Endothelial cell of umbilical vein (primary cell): ENCODE measurements at regions not wholly inside any gene's neighbourhood (a gene's known extent, or its start where the extent isn't known, plus 50 kb on each side); places are given as distances from the start of the nearest gene placed in this dataset.

Experiments
- BruUV-seq: library from RNA; stranded (reverse); fragments of 400-500 nt; replicated peaks from 2 replicates; lab custom pipeline; 2021; lab: Mats Ljungman, UMichigan
- CTCF ChIA-PET: fragments of 300-600, 350-600 bp; sonication (Branson Sonifier 250); formaldehyde crosslinking; loops from one replicate; lab custom pipeline; 2021; ENCODE audit warnings: antibody characterized with exemption, inconsistent platforms; lab: Charles Lee
- POLR2A ChIA-PET: fragments of 300-600, 350-600 bp; sonication (Branson Sonifier 250); formaldehyde crosslinking; loops from one replicate; lab custom pipeline; 2021; ENCODE audit warnings: antibody characterized with exemption, inconsistent platforms; lab: Charles Lee
- DNase-seq: peaks from one replicate; pipeline ENCODE4 v3.0.0-alpha.2; 2011; ENCODE audit warnings: low read depth, low spot score
- FAIRE-seq: peaks from 2 replicates; lab custom pipeline; 2011; peaks lifted over from hg19 to GRCh38; lab: Jason Lieb, UNC
- H2AFZ ChIP-seq: 2 replicates; pipeline ENCODE4 v1.6.0; 2012; ENCODE audit warnings: low read depth, low read length, control low read depth, inconsistent platforms
- H3K27ac ChIP-seq: 2 replicates; pipeline ENCODE4 v1.5.1; 2011; ENCODE audit warnings: low read depth, mild to moderate bottlenecking, control low read depth, low read length, moderate library complexity; ENCODE audit not compliant: insufficient read depth
- H3K27me3 ChIP-seq, 2 experiments: 2 replicates each; pipeline versions ENCODE4 v1.6.0 to v1.6.1; 2011; ENCODE audit warnings: low read length in 2 of 2, mixed read lengths in 1 of 2; ENCODE audit not compliant: control insufficient read depth in 2 of 2, insufficient read depth in 2 of 2
- H3K36me3 ChIP-seq, 2 experiments: 2 replicates in 1 of 2; 3 replicates in 1 of 2; pipeline ENCODE4 v1.5.1; 2011; ENCODE audit warnings: low read length in 2 of 2, mild to moderate bottlenecking in 1 of 2, moderate library complexity in 1 of 2; ENCODE audit not compliant: control insufficient read depth in 2 of 2, insufficient read depth in 2 of 2; ENCODE audit errors: extremely low read depth in 1 of 2
- H3K4me1 ChIP-seq: 3 replicates; pipeline ENCODE4 v1.5.1; 2011; ENCODE audit warnings: mild to moderate bottlenecking, low read length; ENCODE audit not compliant: control insufficient read depth, insufficient read depth; ENCODE audit errors: extremely low read depth
- H3K4me2 ChIP-seq: 2 replicates; pipeline ENCODE4 v1.6.1; 2011; ENCODE audit warnings: low read length, control low read depth, mixed read lengths; ENCODE audit not compliant: insufficient read depth
- H3K4me3 ChIP-seq, 3 experiments: fragments of 200-600 bp in 1 of 3; sonication (generic), shearing (Covaris generic) in 1 of 3; replicated peaks in 1 of 3; 2 replicates each; pipeline ENCODE4 v1.5.1; 2011 to 2016; ENCODE audit warnings: control low read depth in 3 of 3, low read length in 3 of 3, mild to moderate bottlenecking in 2 of 3, inconsistent platforms in 1 of 3, low read depth in 1 of 3, moderate library complexity in 1 of 3; ENCODE audit not compliant: insufficient read depth in 1 of 3
- H3K79me2 ChIP-seq: 2 replicates; pipeline ENCODE4 v1.6.0; 2012; ENCODE audit warnings: low read length, inconsistent platforms; ENCODE audit not compliant: control insufficient read depth, insufficient read depth
- H3K9ac ChIP-seq: replicated peaks from 2 replicates; pipeline ENCODE3; 2011; ENCODE audit warnings: low read length, control low read depth; ENCODE audit not compliant: insufficient read depth; ENCODE audit errors: extremely low read depth
- H3K9me1 ChIP-seq: replicated peaks from 3 replicates; pipeline ENCODE4 v1.6.0; 2011; ENCODE audit warnings: mild to moderate bottlenecking, low read length; ENCODE audit not compliant: control insufficient read depth, insufficient read depth; ENCODE audit errors: extremely low read depth
- H3K9me3 ChIP-seq: replicated peaks from 2 replicates; pipeline ENCODE4 v1.5.1; 2012; ENCODE audit warnings: low read length, inconsistent platforms; ENCODE audit not compliant: control insufficient read depth, insufficient read depth
- H4K20me1 ChIP-seq: replicated peaks from 2 replicates; pipeline ENCODE3; 2011; ENCODE audit warnings: mild to moderate bottlenecking, low read length; ENCODE audit not compliant: control insufficient read depth, insufficient read depth; ENCODE audit errors: extremely low read depth
- CTCF ChIP-seq, 2 donors: IDR thresholded peaks; 1 replicate in 1 of 2; 2 replicates in 1 of 2; pipeline ENCODE4 v1.5.1; 2011; ENCODE audit warnings: low read length in 2 of 2, mild to moderate bottlenecking in 2 of 2, moderate library complexity in 2 of 2, control low read depth in 1 of 2, inconsistent platforms in 1 of 2, low read depth in 1 of 2; ENCODE audit not compliant: insufficient read depth in 1 of 2; ENCODE audit errors: extremely low read depth in 1 of 2
- EZH2 ChIP-seq: IDR thresholded peaks from 2 replicates; pipeline ENCODE4 v1.6.1; 2012; ENCODE audit warnings: borderline replicate concordance, low read depth, mild to moderate bottlenecking, moderate library complexity, low read length, inconsistent platforms; ENCODE audit not compliant: severe bottlenecking
- FOS ChIP-seq: IDR thresholded peaks from 2 replicates; pipeline ENCODE4 v1.6.1; 2011; ENCODE audit warnings: mild to moderate bottlenecking, low read length, moderate library complexity, borderline replicate concordance; ENCODE audit not compliant: insufficient read depth
- GATA2 ChIP-seq: IDR thresholded peaks from 2 replicates; pipeline ENCODE4 v1.7.0; 2011; ENCODE audit warnings: low read depth, mild to moderate bottlenecking, moderate library complexity, mixed read lengths, low read length; ENCODE audit not compliant: insufficient read length, insufficient read depth
- JUN ChIP-seq: IDR thresholded peaks from 2 replicates; pipeline ENCODE4 v1.6.1; 2011; ENCODE audit warnings: borderline replicate concordance, low read depth; ENCODE audit not compliant: insufficient read length, insufficient read depth
- MYC ChIP-seq: IDR thresholded peaks from one replicate; pipeline ENCODE4 v1.6.1; 2011; ENCODE audit warnings: mild to moderate bottlenecking, low read depth, low read length
- POLR2A ChIP-seq: IDR thresholded peaks from 2 replicates; pipeline ENCODE4 v1.6.1; 2012; ENCODE audit warnings: low read depth, mild to moderate bottlenecking, control low read depth, low read length
- POLR2AphosphoS5 ChIP-seq: IDR thresholded peaks from 2 replicates; pipeline ENCODE4 v1.6.1; 2012; ENCODE audit warnings: low read depth, mild to moderate bottlenecking, control low read depth, low read length, moderate library complexity; ENCODE audit not compliant: insufficient read depth
- dilution Hi-C: fragments of 300-500 bp; cut with MboI; formaldehyde crosslinking; loops from one replicate; pipeline ENCODE4 v1.15.0; 2019; ENCODE audit warnings: low sequenced_read_pairs; ENCODE audit not compliant: extremely low pct_ligation_motif_present
- intact Hi-C: fragments of 100-400 bp; cut with micrococcal nuclease; formaldehyde crosslinking; loops from one replicate; pipeline ENCODE4 v1.10.0; 2022
- TF ChIP-seq, protein P1 (sequence below): IDR thresholded peaks from 2 replicates; pipeline ENCODE4 v1.6.1; 2011; ENCODE audit not compliant: insufficient read depth, insufficient read length

GRCh38 chr14:92224358-92224954, 98.5 kb upstream of the SLC24A4 start:
- dilution Hi-C loops (no loop called here), intact Hi-C loops (no loop called here)
- no peak overlapping the region for H3K4me3 ChIP-seq
- H3K9me1 ChIP-seq: no peaks in the 10 kb centered on the region
- ChIA-PET POLR2A (no interaction called here), CTCF (no interaction called here)
- no peak overlapping the region for H3K4me2 ChIP-seq
- no peaks in the 10 kb centered on the region for H3K79me2 ChIP-seq
- no peak overlapping the region for H3K27ac ChIP-seq
- FAIRE-seq (no peak), DNase-seq (no peak)
- H3K9ac ChIP-seq: no peak overlapping the region
- H3K4me1 ChIP-seq: no peaks in the 10 kb centered on the region
- no TSS peak for BruUV-seq
- no peak overlapping the region for H2AFZ ChIP-seq
- TF ChIP-seq POLR2A (no peak), EZH2 (no peak), POLR2AphosphoS5 (no peak), CTCF (IDR thresholded peaks at IDR 0.05; ENCODE audit: extremely low read depth in 1 of 2, insufficient read depth in 1 of 2, low read depth in 1 of 2, low read length in 2 of 2) (no peak), FOS (no peak), JUN (no peak), GATA2 (no peak), MYC (no peak)
- TF ChIP-seq, protein P1, sequence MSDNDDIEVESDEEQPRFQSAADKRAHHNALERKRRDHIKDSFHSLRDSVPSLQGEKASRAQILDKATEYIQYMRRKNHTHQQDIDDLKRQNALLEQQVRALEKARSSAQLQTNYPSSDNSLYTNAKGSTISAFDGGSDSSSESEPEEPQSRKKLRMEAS: no peak
- no peaks in the 10 kb centered on the region for H3K27me3 ChIP-seq
- no peaks in the 10 kb centered on the region for H3K36me3 ChIP-seq
- H3K9me3 ChIP-seq: no peaks in the 10 kb centered on the region
- no peaks in the 10 kb centered on the region for H4K20me1 ChIP-seq
